Liver (tissue), 8 donors: ENCODE measurements at regions not wholly inside any gene's neighbourhood (a gene's known extent, or its start where the extent isn't known, plus 50 kb on each side); places are given as distances from the start of the nearest gene placed in this dataset.

Experiments
- DNase-seq: peaks from one replicate; pipeline ENCODE4 v3.0.0-alpha.2; 2017; ENCODE audit warnings: low spot score
- H3K27ac ChIP-seq, 2 donors: one replicate each; pipeline ENCODE4 v1.7.0; 2013; ENCODE audit warnings: inconsistent platforms in 2 of 2, low read length in 2 of 2, control low read depth in 1 of 2, low read depth in 1 of 2, mild to moderate bottlenecking in 1 of 2
- H3K27me3 ChIP-seq, 4 donors: one replicate each; pipeline versions ENCODE4 v1.6.1 to v1.7.0; 2013; ENCODE audit warnings: low read length in 3 of 4, inconsistent platforms in 1 of 4, mild to moderate bottlenecking in 1 of 4, moderate library complexity in 1 of 4; ENCODE audit not compliant: control insufficient read depth in 4 of 4, insufficient read depth in 4 of 4
- H3K36me3 ChIP-seq, 4 donors: one replicate each; pipeline versions ENCODE4 v1.6.1 to v1.7.0; 2013; ENCODE audit warnings: low read length in 3 of 4, mild to moderate bottlenecking in 3 of 4, low read depth in 1 of 4, moderate library complexity in 1 of 4; ENCODE audit not compliant: control insufficient read depth in 4 of 4, insufficient read depth in 3 of 4
- H3K4me1 ChIP-seq, 4 donors: one replicate each; pipeline versions ENCODE4 v1.6.1 to v1.7.0; 2013; ENCODE audit warnings: low read length in 3 of 4, mild to moderate bottlenecking in 3 of 4, moderate library complexity in 1 of 4; ENCODE audit not compliant: control insufficient read depth in 4 of 4, insufficient read depth in 4 of 4
- H3K4me3 ChIP-seq, 3 donors: one replicate each; pipeline versions ENCODE4 v1.6.1 to v1.7.0; 2013; ENCODE audit warnings: low read length in 3 of 3, control low read depth in 1 of 3, low read depth in 1 of 3, mild to moderate bottlenecking in 1 of 3
- H3K9ac ChIP-seq, 2 donors: one replicate each; pipeline ENCODE4 v1.7.0; 2013; ENCODE audit warnings: low read length in 2 of 2, mild to moderate bottlenecking in 2 of 2, moderate library complexity in 2 of 2, control low read depth in 1 of 2, low read depth in 1 of 2
- H3K9me3 ChIP-seq, 4 donors: one replicate each; pipeline versions ENCODE4 v1.6.1 to v1.7.0; 2013; ENCODE audit warnings: low read length in 3 of 4; ENCODE audit not compliant: control insufficient read depth in 4 of 4
- ATF3 ChIP-seq: IDR thresholded peaks from 2 replicates; pipeline ENCODE4 v1.6.1; 2016; ENCODE audit warnings: antibody characterized with exemption
- CTCF ChIP-seq: fragments of 150-350 bp; IDR thresholded peaks from 2 replicates; pipeline ENCODE4 v1.5.1; 2017; ENCODE audit warnings: improper control_type of control experiment, low read depth, low read length; ENCODE audit not compliant: missing input control
- EGR1 ChIP-seq, 2 donors: IDR thresholded peaks; 2 replicates each; pipeline ENCODE4 v1.6.1; 2016 to 2018; ENCODE audit warnings: antibody characterized with exemption in 2 of 2, low read depth in 2 of 2
- FOXA1 ChIP-seq: IDR thresholded peaks from 2 replicates; pipeline ENCODE4 v1.6.1; 2016; ENCODE audit warnings: antibody characterized with exemption
- FOXA2 ChIP-seq: IDR thresholded peaks from 2 replicates; pipeline ENCODE4 v1.6.1; 2016; ENCODE audit warnings: antibody characterized with exemption
- GABPA ChIP-seq, 2 donors: IDR thresholded peaks in 1 of 2; conservative IDR thresholded peaks in 1 of 2; 2 replicates each; pipeline ENCODE4 v1.6.1; 2016; ENCODE audit warnings: antibody characterized with exemption in 2 of 2, mild to moderate bottlenecking in 1 of 2, moderate library complexity in 1 of 2
- HNF4A ChIP-seq, 2 donors: conservative IDR thresholded peaks; 2 replicates each; pipeline ENCODE4 v1.6.1; 2016; ENCODE audit warnings: antibody characterized with exemption in 2 of 2, mild to moderate bottlenecking in 2 of 2
- HNF4G ChIP-seq: IDR thresholded peaks from 2 replicates; pipeline ENCODE4 v1.6.1; 2016; ENCODE audit warnings: antibody characterized with exemption
- JUND ChIP-seq, 2 donors: IDR thresholded peaks; 2 replicates each; pipeline ENCODE4 v1.6.1; 2016; ENCODE audit warnings: antibody characterized with exemption in 2 of 2
- MAX ChIP-seq: IDR thresholded peaks from 2 replicates; pipeline ENCODE4 v1.6.1; 2016; ENCODE audit warnings: antibody characterized with exemption
- NR2F2 ChIP-seq: IDR thresholded peaks from 2 replicates; pipeline ENCODE4 v1.6.1; 2016; ENCODE audit warnings: antibody characterized with exemption
- REST ChIP-seq: IDR thresholded peaks from 2 replicates; pipeline ENCODE4 v1.6.1; 2016; ENCODE audit warnings: antibody characterized with exemption, mild to moderate bottlenecking
- SP1 ChIP-seq: IDR thresholded peaks from 2 replicates; pipeline ENCODE4 v1.6.1; 2018; ENCODE audit warnings: antibody characterized with exemption, mild to moderate bottlenecking
- TAF1 ChIP-seq: conservative IDR thresholded peaks from 2 replicates; pipeline ENCODE4 v1.6.1; 2016; ENCODE audit warnings: antibody characterized with exemption, mild to moderate bottlenecking
- YY1 ChIP-seq: IDR thresholded peaks from 2 replicates; pipeline ENCODE4 v1.6.1; 2016; ENCODE audit warnings: antibody characterized with exemption, mild to moderate bottlenecking
- WGBS: extraction: QIAGEN DNeasy Blood & Tissue Kit; methylation state at CpG from one replicate; pipeline ENCODE4 v1.1.7; 2013; 5-methylcytosine and 5-hydroxymethylcytosine counted together
- TF ChIP-seq, protein P1 (sequence below): IDR thresholded peaks from 2 replicates; pipeline ENCODE4 v1.6.1; 2016; ENCODE audit warnings: antibody characterized with exemption
- donor health status: healthy.
- donor health status: healthy.
- donor health status: healthy.
- donor health status: healthy.
- donor health status: healthy.

DNA sequence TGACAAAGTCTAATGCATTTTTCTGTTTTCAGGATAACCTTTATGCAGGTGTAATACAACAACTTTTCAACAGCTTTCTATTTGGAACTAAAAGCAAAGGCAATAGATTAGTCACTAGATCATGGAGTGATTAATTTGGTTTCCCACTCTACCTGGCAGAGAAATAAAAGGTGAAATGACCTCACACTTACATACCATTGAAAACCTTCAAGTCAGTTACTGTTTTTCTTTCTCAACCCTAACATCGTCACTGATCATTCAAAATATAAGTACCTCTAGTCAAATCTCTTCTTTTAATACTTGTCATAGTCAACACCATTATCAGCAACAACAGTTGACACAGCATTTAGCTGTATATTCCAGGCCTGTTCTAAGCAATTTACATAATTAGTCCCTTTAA is 85.1 kb upstream of the ZCCHC13 start:
- peaks cover 0 to 12% (median 6%) of the 10 kb centered on the region in 4 donors for H3K36me3 ChIP-seq
- 94% methylated on average over 1 of the region's 1 CpG for WGBS
- no peaks in the 10 kb centered on the region for H3K9me3 ChIP-seq
- TF ChIP-seq SP1 (no peak), JUND (IDR thresholded peaks at IDR 0.05) (no peak), REST (no peak), EGR1 (IDR thresholded peaks at IDR 0.05; ENCODE audit: low read depth in 2 of 2) (no peak), FOXA2 (no peak), NR2F2 (no peak), HNF4A (conservative IDR thresholded peaks at IDR 0.05) (no peak), CTCF (no peak), GABPA (IDR thresholded peaks at IDR 0.05 in 1 of 2, conservative IDR thresholded peaks at IDR 0.05 in 1 of 2) (no peak), YY1 (no peak), MAX (no peak), HNF4G (no peak), ATF3 (no peak), FOXA1 (no peak), TAF1 (no peak)
- TF ChIP-seq, protein P1, sequence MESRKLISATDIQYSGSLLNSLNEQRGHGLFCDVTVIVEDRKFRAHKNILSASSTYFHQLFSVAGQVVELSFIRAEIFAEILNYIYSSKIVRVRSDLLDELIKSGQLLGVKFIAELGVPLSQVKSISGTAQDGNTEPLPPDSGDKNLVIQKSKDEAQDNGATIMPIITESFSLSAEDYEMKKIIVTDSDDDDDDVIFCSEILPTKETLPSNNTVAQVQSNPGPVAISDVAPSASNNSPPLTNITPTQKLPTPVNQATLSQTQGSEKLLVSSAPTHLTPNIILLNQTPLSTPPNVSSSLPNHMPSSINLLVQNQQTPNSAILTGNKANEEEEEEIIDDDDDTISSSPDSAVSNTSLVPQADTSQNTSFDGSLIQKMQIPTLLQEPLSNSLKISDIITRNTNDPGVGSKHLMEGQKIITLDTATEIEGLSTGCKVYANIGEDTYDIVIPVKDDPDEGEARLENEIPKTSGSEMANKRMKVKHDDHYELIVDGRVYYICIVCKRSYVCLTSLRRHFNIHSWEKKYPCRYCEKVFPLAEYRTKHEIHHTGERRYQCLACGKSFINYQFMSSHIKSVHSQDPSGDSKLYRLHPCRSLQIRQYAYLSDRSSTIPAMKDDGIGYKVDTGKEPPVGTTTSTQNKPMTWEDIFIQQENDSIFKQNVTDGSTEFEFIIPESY, result no peak
- no peak overlapping the region for H3K4me3 ChIP-seq
- no peaks in the 10 kb centered on the region for H3K27me3 ChIP-seq
- H3K27ac ChIP-seq, result no peak overlapping the region
- H3K4me1 ChIP-seq, result no peaks in the 10 kb centered on the region
- no peak overlapping the region for H3K9ac ChIP-seq
- DNase-seq, result no peak

- no peak overlapping the region for H3K9ac ChIP-seq
- H3K4me3 ChIP-seq, result no peak overlapping the region
- no peak overlapping the region for H3K27ac ChIP-seq
- H3K4me1 ChIP-seq, result no peaks in the 10 kb centered on the region
- TF ChIP-seq FOXA1, result no peak
- no peaks in the 10 kb centered on the region for H3K27me3 ChIP-seq
- no peak for DNase-seq
- peaks cover 0 to 12% (median 7%) of the 10 kb centered on the region in 4 donors for H3K36me3 ChIP-seq
- no peaks in the 10 kb centered on the region for H3K9me3 ChIP-seq
Observed at GRCh38 chrX:74216421-74216820, 87.6 kb upstream of the ZCCHC13 start.
